ENCODE measurements at regions not wholly inside any gene's neighbourhood (a gene's known extent, or its start where the extent isn't known, plus 50 kb on each side); places are given as distances from the start of the nearest gene placed in this dataset.

DNA sequence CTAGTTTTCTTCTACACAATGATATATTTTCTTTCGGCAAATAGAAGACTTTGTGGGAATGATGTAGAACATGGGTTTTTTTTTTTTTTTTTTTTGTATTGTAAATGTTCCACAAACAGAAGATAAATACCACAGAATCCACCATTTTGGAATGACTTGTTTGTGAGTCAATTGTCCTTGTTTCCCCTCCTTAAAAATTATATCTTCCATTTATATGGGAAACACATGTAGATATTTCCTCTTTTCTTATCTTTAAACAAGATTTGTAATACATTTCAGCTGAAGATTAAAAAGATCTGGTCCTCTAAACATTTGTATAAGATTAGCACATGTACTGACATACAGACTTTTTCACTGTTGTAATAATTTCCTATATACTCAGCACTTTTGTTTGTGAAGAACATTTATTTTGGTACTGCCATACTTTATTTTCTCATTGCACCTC is 304.6 kb downstream of the SPRY1 start:
- Mint-ChIP-seq H3K27ac (ENCODE audit: unreplicated experiment) (no peak overlapping the region), H3K36me3 (ENCODE audit: unreplicated experiment) (no peaks in the 10 kb centered on the region), H3K4me1 (ENCODE audit: low read depth, unreplicated experiment) (no peaks in the 10 kb centered on the region), H3K4me3 (ENCODE audit: unreplicated experiment) (no peak overlapping the region), H3K9me3 (ENCODE audit: unreplicated experiment) (peaks cover 2% of the 10 kb centered on the region), H3K27me3 (ENCODE audit: unreplicated experiment) (no peaks in the 10 kb centered on the region)
- TF ChIP-seq, protein P1, sequence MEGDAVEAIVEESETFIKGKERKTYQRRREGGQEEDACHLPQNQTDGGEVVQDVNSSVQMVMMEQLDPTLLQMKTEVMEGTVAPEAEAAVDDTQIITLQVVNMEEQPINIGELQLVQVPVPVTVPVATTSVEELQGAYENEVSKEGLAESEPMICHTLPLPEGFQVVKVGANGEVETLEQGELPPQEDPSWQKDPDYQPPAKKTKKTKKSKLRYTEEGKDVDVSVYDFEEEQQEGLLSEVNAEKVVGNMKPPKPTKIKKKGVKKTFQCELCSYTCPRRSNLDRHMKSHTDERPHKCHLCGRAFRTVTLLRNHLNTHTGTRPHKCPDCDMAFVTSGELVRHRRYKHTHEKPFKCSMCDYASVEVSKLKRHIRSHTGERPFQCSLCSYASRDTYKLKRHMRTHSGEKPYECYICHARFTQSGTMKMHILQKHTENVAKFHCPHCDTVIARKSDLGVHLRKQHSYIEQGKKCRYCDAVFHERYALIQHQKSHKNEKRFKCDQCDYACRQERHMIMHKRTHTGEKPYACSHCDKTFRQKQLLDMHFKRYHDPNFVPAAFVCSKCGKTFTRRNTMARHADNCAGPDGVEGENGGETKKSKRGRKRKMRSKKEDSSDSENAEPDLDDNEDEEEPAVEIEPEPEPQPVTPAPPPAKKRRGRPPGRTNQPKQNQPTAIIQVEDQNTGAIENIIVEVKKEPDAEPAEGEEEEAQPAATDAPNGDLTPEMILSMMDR (IDR thresholded peaks at IDR 0.05; ENCODE audit: partially characterized antibody, unreplicated experiment): no peak
- no peak for DNase-seq

DNA sequence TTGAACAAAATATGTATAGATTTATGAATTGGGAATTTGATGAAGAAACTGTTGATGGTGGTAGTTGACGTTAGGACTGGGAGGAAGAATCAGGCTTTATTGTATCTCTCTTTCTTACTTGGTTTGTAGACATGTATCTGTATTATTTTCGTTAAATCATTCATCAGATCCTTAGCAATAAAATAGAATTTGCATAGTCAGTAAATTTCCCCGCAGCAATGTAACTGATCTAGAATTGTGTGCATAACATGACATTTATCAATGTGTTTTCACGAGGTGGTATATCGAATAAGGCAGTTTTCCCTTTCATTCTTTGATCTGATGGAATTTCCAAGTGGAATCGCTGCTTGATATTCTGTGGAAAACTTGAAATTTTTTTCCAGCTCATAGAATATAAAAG is 308.8 kb downstream of the SPRY1 start:
- no peaks in the 10 kb centered on the region for H3K36me3 Mint-ChIP-seq (ENCODE audit: unreplicated experiment)
- H3K4me3 Mint-ChIP-seq (ENCODE audit: unreplicated experiment): no peak overlapping the region
- H3K4me1 Mint-ChIP-seq (ENCODE audit: low read depth, unreplicated experiment): no peaks in the 10 kb centered on the region
- H3K27ac Mint-ChIP-seq (ENCODE audit: unreplicated experiment): no peak overlapping the region
- TF ChIP-seq, protein P1 (IDR thresholded peaks at IDR 0.05; ENCODE audit: partially characterized antibody, unreplicated experiment): no peak
- DNase-seq: no peak
- no peaks in the 10 kb centered on the region for H3K27me3 Mint-ChIP-seq (ENCODE audit: unreplicated experiment)
- peaks cover 3% of the 10 kb centered on the region for H3K9me3 Mint-ChIP-seq (ENCODE audit: unreplicated experiment)

DNA sequence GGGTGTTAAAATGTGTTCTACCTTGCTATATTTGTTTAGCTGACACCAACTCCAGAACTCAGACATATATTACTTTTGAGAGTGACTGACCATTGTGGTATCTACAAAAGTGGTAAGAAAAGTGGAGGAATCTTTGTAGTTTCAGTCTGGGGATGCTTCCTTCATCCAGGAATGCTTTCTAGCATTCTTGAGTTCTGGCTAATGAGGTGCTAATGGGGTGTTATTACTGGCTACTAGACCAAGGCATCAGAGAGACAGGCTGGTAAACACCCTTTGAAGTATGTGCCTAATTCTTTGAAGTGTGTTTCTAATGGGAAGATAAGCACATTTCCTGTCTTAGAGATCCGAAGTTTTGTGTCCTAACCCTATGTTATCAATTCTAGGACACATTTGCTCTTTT is 310.4 kb downstream of the SPRY1 start:
- TF ChIP-seq, protein P1 (IDR thresholded peaks at IDR 0.05; ENCODE audit: partially characterized antibody, unreplicated experiment): no peak
- Mint-ChIP-seq H3K27ac (ENCODE audit: unreplicated experiment) (no peak overlapping the region), H3K36me3 (ENCODE audit: unreplicated experiment) (no peaks in the 10 kb centered on the region), H3K27me3 (ENCODE audit: unreplicated experiment) (no peaks in the 10 kb centered on the region), H3K4me3 (ENCODE audit: unreplicated experiment) (no peak overlapping the region), H3K9me3 (ENCODE audit: unreplicated experiment) (peaks cover 3% of the 10 kb centered on the region), H3K4me1 (ENCODE audit: low read depth, unreplicated experiment) (no peaks in the 10 kb centered on the region)
- no peak for DNase-seq

DNA sequence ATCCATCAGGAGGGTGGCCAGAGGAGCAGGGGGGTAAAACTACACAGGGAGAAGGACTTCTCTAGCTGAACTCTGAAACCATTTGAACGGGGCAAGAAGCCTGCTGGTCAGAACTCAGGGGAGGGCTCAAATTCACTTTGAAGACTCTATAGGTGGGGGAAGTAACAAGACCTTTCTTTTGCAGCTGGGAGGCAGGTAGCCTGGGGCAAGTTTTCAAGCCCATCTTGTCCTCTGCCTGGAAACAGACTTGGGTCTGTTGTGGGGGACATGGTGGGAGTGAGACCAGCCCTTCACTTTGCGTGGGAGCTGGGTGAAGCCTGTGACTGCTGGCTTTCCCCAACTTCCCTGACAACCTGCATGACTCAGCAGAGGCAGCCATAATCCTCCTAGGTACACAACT is 312.3 kb downstream of the SPRY1 start:
- Mint-ChIP-seq H3K27me3 (ENCODE audit: unreplicated experiment) (no peaks in the 10 kb centered on the region), H3K36me3 (ENCODE audit: unreplicated experiment) (no peaks in the 10 kb centered on the region), H3K4me3 (ENCODE audit: unreplicated experiment) (no peak overlapping the region), H3K4me1 (ENCODE audit: low read depth, unreplicated experiment) (no peaks in the 10 kb centered on the region), H3K9me3 (ENCODE audit: unreplicated experiment) (peaks cover 3% of the 10 kb centered on the region), H3K27ac (ENCODE audit: unreplicated experiment) (no peak overlapping the region)
- TF ChIP-seq, protein P1 (IDR thresholded peaks at IDR 0.05; ENCODE audit: partially characterized antibody, unreplicated experiment): no peak
- DNase-seq: no peak

DNA sequence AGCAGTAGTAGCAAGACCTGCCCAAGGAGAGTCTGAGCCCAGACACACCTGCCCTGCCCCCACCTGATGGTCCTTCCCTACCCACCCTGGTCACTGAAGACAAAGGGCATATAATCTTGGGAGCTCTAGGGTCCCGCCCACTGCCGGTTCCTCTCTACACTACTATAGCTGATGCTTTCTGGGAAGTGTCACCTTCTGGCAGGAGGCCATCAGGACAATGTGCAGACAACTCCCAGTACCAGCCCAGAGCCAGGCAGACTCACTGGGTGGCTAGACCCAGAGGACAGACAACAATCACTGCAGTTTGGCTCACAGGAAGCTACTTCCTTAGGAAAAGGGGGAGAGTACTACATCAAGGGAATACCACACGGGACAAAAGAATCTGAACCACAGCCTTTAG is 312.7 kb downstream of the SPRY1 start:
- Mint-ChIP-seq H3K4me3 (ENCODE audit: unreplicated experiment) (no peak overlapping the region), H3K4me1 (ENCODE audit: low read depth, unreplicated experiment) (no peaks in the 10 kb centered on the region), H3K27me3 (ENCODE audit: unreplicated experiment) (no peaks in the 10 kb centered on the region), H3K27ac (ENCODE audit: unreplicated experiment) (no peak overlapping the region), H3K9me3 (ENCODE audit: unreplicated experiment) (peaks cover 3% of the 10 kb centered on the region), H3K36me3 (ENCODE audit: unreplicated experiment) (no peaks in the 10 kb centered on the region)
- DNase-seq: no peak
- TF ChIP-seq, protein P1 (IDR thresholded peaks at IDR 0.05; ENCODE audit: partially characterized antibody, unreplicated experiment): no peak

Data from glutamatergic neuron (in vitro differentiated cells).